Effector CD8-positive, alpha-beta T cell (primary cell): ENCODE measurements at regions not wholly inside any gene's neighbourhood (a gene's known extent, or its start where the extent isn't known, plus 50 kb on each side); places are given as distances from the start of the nearest gene placed in this dataset.
A peak's percentile ranks its signal among the peaks of the same experiment; 100 is the strongest.

Experiments
- DNase-seq: peaks from one replicate; lab custom pipeline; 2025; lab: John Stamatoyannopoulos, UW

DNA sequence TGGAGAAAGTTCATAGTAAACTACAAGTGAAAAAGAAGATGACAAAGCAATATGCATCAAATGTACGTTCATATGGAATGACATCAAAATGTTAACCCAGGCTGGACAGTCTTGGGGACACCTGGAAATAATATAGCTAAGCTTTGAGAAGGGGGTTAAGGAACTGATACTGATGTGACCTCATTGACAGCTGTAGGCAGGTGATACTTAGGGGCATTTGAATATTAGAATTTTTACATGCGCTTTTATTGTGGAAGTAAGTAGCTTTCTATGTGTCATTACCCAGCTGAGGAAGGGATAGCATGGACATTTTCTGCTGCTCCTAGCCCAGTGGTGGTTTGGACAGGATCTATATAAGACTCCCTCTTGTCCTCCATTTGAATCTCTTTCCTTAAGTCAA, 299.7 kb downstream of the CWC27 start:
- no peak for DNase-seq

DNA sequence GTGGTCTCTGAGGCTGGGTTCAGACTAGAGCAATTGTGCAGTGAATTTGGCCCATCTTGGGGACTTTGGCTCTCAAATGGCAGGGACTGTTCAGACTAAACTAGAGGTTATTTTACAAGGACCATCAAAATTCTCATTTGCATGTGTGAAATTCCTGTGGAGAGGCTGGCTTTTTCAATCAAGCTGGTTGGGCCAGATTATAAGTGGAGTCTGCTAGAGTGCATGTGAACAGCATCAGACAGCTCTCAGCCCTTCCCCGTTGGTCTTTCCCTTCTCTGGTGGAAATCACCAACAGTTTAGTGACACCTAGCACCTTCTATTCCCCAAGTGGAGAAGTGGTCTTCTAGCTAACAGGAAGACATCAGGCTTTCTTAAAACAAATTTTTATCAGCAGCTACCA, 301.3 kb downstream of the CWC27 start:
- no peak for DNase-seq

DNA sequence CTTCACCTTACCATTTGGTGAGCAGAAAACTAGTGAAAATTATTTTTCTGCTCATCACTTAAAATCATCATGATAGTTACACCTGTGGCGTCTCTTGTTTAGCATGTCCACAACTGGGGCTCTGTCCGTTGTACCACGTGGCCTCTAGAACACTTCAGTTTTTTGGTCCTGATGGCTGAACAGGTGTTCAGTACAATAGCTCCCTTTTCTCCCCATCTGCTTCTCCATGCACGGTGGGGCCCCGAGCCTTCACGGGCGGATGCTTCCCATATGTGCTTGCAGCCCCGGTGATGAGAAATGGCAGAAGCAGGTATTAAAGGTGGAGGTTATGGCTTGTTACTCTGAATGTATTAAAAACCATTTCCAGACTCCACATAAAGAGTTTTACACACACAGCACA, 304.1 kb downstream of the CWC27 start:
- no peak for DNase-seq

DNA sequence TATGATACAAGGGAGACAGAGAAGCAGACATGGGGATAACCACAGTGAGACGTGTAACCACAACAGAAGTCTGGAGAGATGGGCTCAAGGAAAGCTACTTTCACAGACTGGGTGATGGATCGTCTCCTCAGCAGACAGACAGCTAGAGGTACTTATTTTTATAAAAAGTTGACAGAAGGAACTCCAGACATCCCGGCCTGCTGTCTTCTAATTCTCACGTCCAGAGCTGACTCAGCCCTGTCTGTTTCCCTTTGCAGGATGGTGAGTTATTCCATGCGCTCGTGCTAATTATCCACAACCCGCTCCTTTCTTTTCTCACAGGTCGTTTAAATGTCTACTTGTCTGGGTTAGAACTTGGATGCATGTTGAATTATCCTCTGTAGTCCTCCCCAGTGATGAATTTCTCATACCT, 304.5 kb downstream of the CWC27 start:
- no peak for DNase-seq

DNA sequence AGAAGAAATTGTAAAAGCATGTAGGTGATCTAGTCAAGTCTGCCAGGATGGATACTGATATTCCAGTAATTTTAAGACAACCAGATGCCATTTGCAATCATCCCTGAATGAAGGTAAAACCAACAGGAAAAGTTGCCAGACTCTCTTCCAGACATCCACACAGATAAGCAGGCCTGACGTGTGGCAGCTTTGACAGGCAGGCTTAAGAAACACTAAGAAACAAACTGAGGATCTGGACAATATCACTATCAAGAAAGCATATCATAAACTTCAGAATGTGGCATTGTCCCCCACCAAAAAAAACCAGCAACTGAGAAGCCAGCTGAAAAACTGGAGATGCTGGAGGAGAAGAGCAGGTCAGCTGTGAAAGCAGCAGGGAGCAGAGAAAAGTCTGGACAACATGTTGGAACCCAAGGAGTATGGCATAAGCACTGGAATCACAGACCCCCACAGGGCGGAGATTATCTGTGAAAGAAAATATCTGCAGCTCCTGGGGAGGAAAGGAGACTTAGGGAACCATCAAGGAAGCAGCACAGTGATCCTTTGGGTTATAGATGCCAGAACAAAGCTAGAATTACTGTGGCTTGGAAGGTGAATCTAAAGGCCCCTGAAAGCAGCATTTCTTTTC, 307.0 kb downstream of the CWC27 start:
- DNase-seq: no peak

DNA sequence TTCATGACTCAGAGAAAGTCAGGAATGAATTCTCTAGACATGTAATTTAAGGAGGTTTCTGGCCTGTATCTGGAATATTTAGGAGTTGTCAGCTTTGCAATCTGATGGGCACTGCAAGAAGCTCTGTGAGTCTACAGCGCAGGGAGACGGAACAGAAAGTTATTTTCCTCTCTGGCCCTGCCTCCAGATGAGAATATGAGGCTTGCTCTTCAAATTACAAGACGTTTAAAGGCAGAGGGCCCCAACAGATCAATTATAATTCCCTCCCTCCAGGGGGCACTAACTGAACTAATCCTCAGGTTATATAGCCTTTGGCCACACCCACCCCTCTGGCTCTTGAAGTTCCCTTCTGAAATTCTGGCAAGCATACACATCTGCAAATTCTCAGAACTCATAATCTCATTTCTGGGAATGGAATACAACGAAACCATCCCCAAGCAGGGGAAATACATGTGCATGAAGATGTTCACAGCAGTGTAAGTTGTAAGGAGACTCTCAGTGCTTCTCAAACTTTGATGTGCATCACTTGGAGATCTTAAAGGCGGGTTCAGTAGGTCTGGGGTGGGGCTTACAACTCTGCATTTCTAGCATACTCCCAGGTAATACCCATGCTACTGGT, 307.6 kb downstream of the CWC27 start:
- peak; percentile 14 for DNase-seq

DNA sequence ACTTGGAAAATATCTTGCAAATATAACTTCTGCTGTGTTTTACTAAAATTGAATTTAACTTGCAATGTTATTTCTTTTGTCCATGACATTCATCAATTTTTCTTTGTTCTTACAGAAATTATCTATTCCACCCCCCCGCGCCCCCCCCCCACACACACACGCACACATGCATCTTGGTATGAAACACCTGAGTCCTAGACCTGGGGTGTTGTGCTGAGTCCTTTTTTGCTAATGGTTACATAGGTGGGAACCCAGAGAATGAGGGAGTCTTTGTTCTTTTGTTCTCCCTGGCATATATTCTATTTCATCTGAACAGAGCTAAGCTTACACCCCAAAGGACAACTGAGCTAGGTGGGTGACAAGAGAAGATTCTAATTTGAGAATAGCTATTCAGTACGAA, 308.9 kb downstream of the CWC27 start:
- no peak for DNase-seq

DNA sequence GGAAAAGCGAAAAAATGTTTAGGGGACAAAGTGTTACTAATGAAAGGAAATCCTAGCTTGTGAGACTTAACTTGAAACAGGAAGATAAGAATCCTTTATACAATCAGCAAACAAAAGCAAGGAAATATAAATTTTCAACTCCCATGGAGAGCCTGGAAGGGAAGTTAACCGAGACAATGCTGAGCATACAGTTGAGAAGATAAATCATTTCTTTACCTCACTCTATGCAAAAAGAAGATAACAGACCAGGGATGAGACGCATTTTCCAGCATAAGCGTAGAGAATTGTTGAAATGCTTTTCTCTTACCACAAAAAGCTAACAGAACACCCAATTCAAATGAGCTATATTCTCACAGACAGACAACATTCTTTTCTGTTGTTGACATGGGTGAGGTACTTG, 309.6 kb downstream of the CWC27 start:
- no peak for DNase-seq

DNA sequence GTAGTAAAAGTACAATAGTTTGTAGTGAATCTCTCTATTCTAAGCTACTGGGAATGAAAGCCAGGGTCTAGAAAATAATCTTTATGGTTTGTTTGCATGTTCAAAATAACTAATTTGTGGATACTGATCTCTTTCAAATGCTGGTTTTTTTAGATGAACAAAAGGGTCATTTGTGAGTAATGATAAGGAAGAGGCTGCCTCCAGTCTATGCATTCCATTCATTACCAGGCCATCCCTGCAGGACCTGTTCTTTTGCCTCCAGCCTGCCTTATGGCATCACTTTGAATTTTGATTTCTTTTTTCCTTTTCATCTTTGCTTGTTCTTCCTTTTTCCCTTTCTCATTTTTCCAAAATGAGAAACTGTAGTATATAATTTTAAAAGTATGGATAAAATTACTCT, 312.3 kb downstream of the CWC27 start:
- DNase-seq: no peak

DNA sequence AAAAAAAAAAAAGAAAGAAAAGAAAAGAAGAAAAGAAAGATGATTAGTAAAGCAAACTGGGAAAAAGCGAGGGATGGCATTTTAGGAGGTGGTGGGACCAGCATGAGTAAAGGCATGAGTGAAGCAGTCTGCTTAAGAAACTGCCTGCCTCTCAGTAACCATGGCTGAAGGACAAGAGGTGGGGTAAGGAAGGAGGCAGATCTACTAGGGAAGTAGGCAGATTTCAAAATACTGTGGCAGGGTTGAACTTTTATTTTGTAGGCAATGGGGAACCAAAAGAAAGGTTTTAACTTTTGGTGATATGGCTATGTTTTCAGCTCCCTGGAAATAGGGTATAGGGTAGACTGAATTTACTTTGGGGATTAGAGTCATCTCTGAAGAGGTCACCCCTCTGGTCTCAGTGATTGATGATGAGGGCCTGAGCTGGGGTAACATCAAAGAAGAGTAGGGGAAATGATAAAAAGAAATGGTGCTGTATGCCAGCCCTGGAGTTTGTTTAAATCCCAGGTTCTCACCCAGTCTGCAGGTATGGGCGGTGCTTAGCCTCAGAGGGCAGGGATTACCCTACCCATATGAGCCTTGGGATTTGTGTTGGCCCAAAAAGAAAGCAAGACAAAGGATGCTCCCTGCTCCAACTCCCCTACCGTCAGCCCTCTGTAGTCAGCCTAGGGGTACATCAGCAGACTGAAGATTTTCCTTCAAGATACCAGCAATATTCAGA, 316.2 kb downstream of the CWC27 start:
- no peak for DNase-seq

DNA sequence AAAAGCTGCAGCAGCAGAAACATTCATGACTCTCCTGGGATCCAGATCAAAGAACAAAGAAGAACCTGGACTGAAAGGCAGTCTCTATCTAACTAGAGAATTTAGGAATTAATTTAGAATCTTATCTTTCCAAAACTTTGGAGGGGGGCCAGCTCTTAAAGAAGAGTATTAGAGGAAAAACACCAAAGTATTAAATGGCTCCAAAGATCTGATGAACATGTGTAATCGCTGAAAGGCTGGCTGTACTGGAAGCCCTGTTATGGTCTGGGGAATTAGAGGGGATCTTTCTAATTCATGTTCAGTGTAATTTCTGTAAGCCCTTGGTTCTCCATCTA, 316.8 kb downstream of the CWC27 start:
- DNase-seq: no peak

DNA sequence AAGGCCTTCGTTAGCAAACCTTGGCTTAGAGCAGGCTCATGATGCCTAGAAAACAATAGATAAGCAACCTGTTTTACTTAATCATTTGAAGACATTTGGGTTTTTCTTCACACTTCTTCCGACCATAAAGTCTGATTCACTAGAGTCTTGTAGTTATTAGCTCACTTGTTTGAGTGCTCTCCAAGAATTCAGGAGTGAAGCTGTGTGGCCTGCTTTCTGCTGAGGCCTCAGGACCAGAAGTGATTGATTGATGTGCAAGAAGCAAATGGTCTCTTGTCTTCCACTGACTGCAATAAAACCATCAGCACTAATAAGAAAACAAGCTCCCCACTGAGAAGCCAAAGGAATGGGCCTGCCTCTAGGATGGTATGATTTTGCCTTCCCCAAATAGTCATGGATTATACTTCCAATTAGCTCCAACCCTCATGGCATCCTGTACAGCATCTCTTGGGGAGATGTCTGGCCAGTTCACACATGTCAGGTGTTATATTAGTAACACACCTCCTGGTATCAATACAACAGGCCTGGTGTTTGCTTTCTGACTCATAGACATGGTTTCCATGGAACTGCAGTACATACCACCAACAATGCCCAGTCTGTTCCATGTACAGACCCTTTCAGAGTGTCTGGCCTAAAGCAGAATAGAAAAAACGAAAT, 317.6 kb downstream of the CWC27 start:
- DNase-seq: no peak

DNA sequence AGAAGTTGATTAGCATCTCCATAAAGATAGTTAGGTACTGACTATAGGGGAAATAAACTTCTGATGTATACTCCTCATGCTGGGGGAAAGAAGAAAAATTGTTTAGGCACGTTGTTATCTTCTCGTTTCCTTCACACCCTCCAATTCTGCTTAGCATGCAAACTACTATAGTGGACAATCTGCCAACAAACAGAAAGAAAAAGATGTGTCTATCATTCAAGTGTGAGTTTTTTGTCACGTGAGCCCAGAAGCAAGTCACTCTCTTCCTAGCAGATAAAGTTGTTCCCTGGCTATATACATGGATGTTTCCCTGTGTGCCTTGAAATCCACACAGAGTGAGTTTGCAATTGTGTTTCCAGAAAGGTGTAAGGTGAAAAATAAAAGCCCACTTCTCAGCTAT, 318.4 kb downstream of the CWC27 start:
- DNase-seq: no peak

DNA sequence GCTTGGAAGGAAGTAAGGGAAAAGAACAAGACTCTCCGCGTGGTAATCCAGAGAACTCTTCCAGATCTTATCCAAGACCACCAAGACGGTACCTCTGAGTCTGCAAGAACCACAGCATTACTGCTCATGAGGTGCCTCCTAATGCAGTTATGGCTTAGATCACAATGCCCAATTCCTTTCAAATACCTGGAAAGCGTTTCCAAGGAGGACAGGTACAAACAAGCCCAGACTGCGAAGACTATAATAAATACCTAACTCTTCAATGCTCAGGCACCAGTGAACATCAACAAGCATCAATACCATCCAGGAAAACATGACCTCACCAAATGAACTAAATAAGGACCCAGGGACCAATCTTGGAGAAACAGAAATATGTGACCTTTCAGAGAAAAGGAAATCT, 325.5 kb downstream of the CWC27 start:
- no peak for DNase-seq

DNA sequence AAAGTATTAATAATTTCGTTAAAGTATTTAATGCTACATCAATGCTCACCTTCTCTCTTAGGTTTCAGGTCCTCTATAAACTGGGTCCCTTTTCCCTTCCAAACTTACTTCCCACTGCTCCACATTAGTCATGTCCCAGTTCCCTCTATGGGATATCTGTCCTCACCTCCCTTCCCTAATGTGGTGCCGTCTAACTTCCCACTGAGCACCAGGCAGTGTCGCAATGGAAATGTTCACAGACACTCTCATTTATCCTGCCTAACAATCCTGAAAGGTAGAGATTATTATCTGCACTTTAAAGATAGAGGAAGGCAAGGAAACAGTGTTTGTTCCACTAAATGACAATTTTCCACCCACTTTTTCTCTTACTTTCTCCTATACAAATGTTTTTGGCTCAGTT, 329.7 kb downstream of the CWC27 start:
- no peak for DNase-seq
